GM21786 (cell line): ENCODE measurements at regions not wholly inside any gene's neighbourhood (a gene's known extent, or its start where the extent isn't known, plus 50 kb on each side); places are given as distances from the start of the nearest gene placed in this dataset.
A peak's percentile ranks its signal among the peaks of the same experiment; 100 is the strongest.

Experiments
- ATAC-seq: cut with Tn5 transposase; IDR thresholded peaks from one replicate; pipeline ENCODE4 v1.9.1; 2021; ENCODE audit not compliant: unreplicated experiment

- ATAC-seq, result no peak
These were observed 84.6 kb upstream of the KLF13 start for GRCh38 chr15:31241888-31242522.

- ATAC-seq, result no peak
These were observed 82.7 kb upstream of the KLF13 start for GRCh38 chr15:31243895-31244294.

GRCh38 chr15:31245135-31245689, 81.4 kb upstream of the KLF13 start:
- no peak for ATAC-seq

GRCh38 chr15:31245756-31246155, 80.9 kb upstream of the KLF13 start:
- no peak for ATAC-seq

- no peak for ATAC-seq
These were observed 79.2 kb upstream of the KLF13 start for GRCh38 chr15:31247404-31247803.

- no peak for ATAC-seq
These were observed 78.4 kb upstream of the KLF13 start for GRCh38 chr15:31248263-31248662.

GRCh38 chr15:31248951-31249350, 77.7 kb upstream of the KLF13 start:
- ATAC-seq, result no peak

GRCh38 chr15:31250033-31250432, 76.6 kb upstream of the KLF13 start:
- ATAC-seq, result no peak

GRCh38 chr15:31251165-31251564, 75.5 kb upstream of the KLF13 start:
- ATAC-seq, result no peak

GRCh38 chr15:31252171-31252785, 74.4 kb upstream of the KLF13 start:
- no peak for ATAC-seq

GRCh38 chr15:31254431-31255175, 72.0 kb upstream of the KLF13 start:
- ATAC-seq, result no peak

- ATAC-seq, result no peak
These were observed 71.5 kb upstream of the KLF13 start for GRCh38 chr15:31255176-31255510.

GRCh38 chr15:31255732-31256377, 70.8 kb upstream of the KLF13 start:
- ATAC-seq, result peak; percentile 65

GRCh38 chr15:31256378-31257265, 70.0 kb upstream of the KLF13 start:
- ATAC-seq, result no peak

- ATAC-seq, result no peak
These were observed 69.3 kb upstream of the KLF13 start for GRCh38 chr15:31257286-31257685.

GRCh38 chr15:31258260-31258659, 68.4 kb upstream of the KLF13 start:
- no peak for ATAC-seq

- no peak for ATAC-seq
These were observed 66.9 kb upstream of the KLF13 start for GRCh38 chr15:31259562-31260252.

- ATAC-seq, result no peak
These were observed 65.9 kb upstream of the KLF13 start for GRCh38 chr15:31260646-31261265.

- no peak for ATAC-seq
These were observed 65.1 kb upstream of the KLF13 start for GRCh38 chr15:31261266-31262142.
